ENCODE measurements at regions not wholly inside any gene's neighbourhood (a gene's known extent, or its start where the extent isn't known, plus 50 kb on each side); places are given as distances from the start of the nearest gene placed in this dataset.

DNA sequence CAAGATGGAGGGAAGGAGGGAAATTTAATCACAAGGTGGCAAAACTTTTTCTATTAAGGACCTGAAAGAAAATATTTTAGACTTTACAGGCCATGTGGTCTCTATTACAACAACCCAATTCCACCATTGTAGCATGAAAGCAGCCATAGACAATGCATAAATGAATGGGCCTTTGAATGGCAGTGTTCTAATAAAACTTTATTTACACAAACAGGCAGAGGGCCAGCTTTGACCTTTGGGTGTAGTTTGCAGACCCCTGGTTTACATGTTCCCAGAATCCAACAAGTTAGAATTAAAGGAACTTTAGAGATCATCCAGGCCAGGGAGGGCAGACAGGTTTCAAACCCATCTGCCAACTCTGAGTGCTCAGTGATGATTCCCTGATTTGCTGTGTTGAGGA, 95.2 kb downstream of the BANF2 start:
- Histone ChIP-seq H3K4me1 (peaks cover 5% of the 10 kb centered on the region), H3K27ac (no peak overlapping the region), H3K4me3 (no peak overlapping the region), H3K27me3 (no peaks in the 10 kb centered on the region), H3K36me3 (ENCODE audit: low read depth, missing control alignments) (no peaks in the 10 kb centered on the region), H3K9me3 (no peaks in the 10 kb centered on the region)
- DNase-seq: no peak
- intact Hi-C loops (cut with DNase I; ENCODE audit: low total_unique reads): no loop called here
- TF ChIP-seq POLR2A (IDR thresholded peaks at IDR 0.05): no peak
- TF ChIP-seq, protein P1, sequence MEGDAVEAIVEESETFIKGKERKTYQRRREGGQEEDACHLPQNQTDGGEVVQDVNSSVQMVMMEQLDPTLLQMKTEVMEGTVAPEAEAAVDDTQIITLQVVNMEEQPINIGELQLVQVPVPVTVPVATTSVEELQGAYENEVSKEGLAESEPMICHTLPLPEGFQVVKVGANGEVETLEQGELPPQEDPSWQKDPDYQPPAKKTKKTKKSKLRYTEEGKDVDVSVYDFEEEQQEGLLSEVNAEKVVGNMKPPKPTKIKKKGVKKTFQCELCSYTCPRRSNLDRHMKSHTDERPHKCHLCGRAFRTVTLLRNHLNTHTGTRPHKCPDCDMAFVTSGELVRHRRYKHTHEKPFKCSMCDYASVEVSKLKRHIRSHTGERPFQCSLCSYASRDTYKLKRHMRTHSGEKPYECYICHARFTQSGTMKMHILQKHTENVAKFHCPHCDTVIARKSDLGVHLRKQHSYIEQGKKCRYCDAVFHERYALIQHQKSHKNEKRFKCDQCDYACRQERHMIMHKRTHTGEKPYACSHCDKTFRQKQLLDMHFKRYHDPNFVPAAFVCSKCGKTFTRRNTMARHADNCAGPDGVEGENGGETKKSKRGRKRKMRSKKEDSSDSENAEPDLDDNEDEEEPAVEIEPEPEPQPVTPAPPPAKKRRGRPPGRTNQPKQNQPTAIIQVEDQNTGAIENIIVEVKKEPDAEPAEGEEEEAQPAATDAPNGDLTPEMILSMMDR (IDR thresholded peaks at IDR 0.05): no peak

- H3K4me1 ChIP-seq: peaks cover 5% of the 10 kb centered on the region
- no peak overlapping the region for H3K27ac ChIP-seq
- no peaks in the 10 kb centered on the region for H3K9me3 ChIP-seq
- DNase-seq: no peak
- H3K27me3 ChIP-seq: no peaks in the 10 kb centered on the region
- intact Hi-C loops (cut with DNase I; ENCODE audit: low total_unique reads): no loop called here
- H3K4me3 ChIP-seq: no peak overlapping the region
- H3K36me3 ChIP-seq (ENCODE audit: low read depth, missing control alignments): no peaks in the 10 kb centered on the region
- TF ChIP-seq, protein P1 (IDR thresholded peaks at IDR 0.05): no peak
- WGBS, 2 donors: 44 to 89% methylated on average over 2 to 3 of the region's 3 CpGs
Observed at GRCh38 chr20:17794400-17794799, 94.6 kb downstream of the BANF2 start.

DNA sequence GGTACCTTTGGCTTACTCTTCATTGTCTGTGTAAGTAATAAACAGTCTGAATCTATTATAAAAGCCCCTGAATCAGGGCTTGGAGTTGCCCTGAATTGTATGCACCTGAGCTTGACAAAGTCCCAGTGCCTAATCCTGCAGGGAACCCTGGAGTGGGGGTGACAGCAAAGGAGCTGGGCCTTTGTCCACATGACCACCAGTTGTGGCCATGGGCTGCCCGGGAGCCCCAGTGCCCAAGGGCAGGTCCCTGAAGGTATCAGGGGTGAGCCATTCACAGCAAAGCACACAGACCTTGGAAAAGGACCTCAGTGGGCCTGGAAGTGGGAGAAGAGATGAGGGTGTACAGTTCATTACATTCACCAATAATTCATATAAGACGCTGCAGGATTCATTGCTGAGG, 94.2 kb downstream of the BANF2 start:
- Histone ChIP-seq H3K27ac (no peak overlapping the region), H3K4me1 (peaks cover 5% of the 10 kb centered on the region), H3K27me3 (no peaks in the 10 kb centered on the region), H3K9me3 (no peaks in the 10 kb centered on the region), H3K4me3 (no peak overlapping the region), H3K36me3 (ENCODE audit: low read depth, missing control alignments) (no peaks in the 10 kb centered on the region)
- DNase-seq: no peak
- 89 to 93% methylated on average over 1 to 2 of the region's 2 CpGs for WGBS, 2 donors
- intact Hi-C loops (cut with DNase I; ENCODE audit: low total_unique reads): no loop called here
- TF ChIP-seq, protein P1 (IDR thresholded peaks at IDR 0.05): no peak
- no peak for TF ChIP-seq POLR2A (IDR thresholded peaks at IDR 0.05)

- Histone ChIP-seq H3K36me3 (ENCODE audit: low read depth, missing control alignments) (no peaks in the 10 kb centered on the region), H3K4me3 (no peak overlapping the region), H3K4me1 (peaks cover 8% of the 10 kb centered on the region), H3K9me3 (no peaks in the 10 kb centered on the region), H3K27me3 (no peaks in the 10 kb centered on the region), H3K27ac (no peak overlapping the region)
- 72 to 82% methylated on average over 4 of the region's 4 CpGs for WGBS, 2 donors
- TF ChIP-seq POLR2A (IDR thresholded peaks at IDR 0.05): no peak
- TF ChIP-seq, protein P1 (IDR thresholded peaks at IDR 0.05): no peak
- DNase-seq: no peak
- intact Hi-C loops (cut with DNase I; ENCODE audit: low total_unique reads): no loop called here
Observed at GRCh38 chr20:17790296-17790695, 90.5 kb downstream of the BANF2 start.

GRCh38 chr20:17787816-17788215, 88.0 kb downstream of the BANF2 start:
- no peaks in the 10 kb centered on the region for H3K36me3 ChIP-seq (ENCODE audit: low read depth, missing control alignments)
- no peaks in the 10 kb centered on the region for H3K9me3 ChIP-seq
- no peak overlapping the region for H3K27ac ChIP-seq
- DNase-seq: no peak
- no peak overlapping the region for H3K4me3 ChIP-seq
- no peaks in the 10 kb centered on the region for H3K27me3 ChIP-seq
- peaks cover 6% of the 10 kb centered on the region for H3K4me1 ChIP-seq
- TF ChIP-seq, protein P1 (IDR thresholded peaks at IDR 0.05): no peak
- TF ChIP-seq POLR2A (IDR thresholded peaks at IDR 0.05): no peak
- intact Hi-C loops (cut with DNase I; ENCODE audit: low total_unique reads): no loop called here
- 85 to 100% methylated on average over 1 of the region's 1 CpG for WGBS, 2 donors

Data from testis (tissue), 2 donors.